ENCODE measurements at regions not wholly inside any gene's neighbourhood (a gene's known extent, or its start where the extent isn't known, plus 50 kb on each side); places are given as distances from the start of the nearest gene placed in this dataset.

DNA sequence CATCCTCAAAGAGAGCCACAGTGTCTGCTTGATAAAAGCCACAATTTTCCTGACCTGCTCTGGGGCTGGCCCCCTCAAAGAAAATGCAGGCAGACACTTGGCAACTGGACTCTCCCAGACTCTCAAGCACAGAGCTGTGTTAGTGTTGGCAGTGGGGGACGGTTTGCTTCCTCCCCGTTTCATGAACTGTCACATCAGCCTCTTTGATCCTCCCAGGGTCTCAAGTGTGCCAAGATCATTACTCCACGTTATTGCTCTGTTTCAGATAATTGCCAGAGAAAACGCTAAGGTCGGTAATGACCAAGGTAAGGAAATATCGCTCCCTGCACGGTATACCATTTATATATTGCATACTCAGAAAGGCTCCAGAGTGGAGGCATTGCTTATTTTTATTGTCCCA is 138.8 kb downstream of the NTMT2 start:
- TF ChIP-seq, protein P1, sequence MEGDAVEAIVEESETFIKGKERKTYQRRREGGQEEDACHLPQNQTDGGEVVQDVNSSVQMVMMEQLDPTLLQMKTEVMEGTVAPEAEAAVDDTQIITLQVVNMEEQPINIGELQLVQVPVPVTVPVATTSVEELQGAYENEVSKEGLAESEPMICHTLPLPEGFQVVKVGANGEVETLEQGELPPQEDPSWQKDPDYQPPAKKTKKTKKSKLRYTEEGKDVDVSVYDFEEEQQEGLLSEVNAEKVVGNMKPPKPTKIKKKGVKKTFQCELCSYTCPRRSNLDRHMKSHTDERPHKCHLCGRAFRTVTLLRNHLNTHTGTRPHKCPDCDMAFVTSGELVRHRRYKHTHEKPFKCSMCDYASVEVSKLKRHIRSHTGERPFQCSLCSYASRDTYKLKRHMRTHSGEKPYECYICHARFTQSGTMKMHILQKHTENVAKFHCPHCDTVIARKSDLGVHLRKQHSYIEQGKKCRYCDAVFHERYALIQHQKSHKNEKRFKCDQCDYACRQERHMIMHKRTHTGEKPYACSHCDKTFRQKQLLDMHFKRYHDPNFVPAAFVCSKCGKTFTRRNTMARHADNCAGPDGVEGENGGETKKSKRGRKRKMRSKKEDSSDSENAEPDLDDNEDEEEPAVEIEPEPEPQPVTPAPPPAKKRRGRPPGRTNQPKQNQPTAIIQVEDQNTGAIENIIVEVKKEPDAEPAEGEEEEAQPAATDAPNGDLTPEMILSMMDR (IDR thresholded peaks at IDR 0.05) = no peak
- no peak for TF ChIP-seq POLR2AphosphoS5 (IDR thresholded peaks at IDR 0.05)
